ENCODE measurements at regions not wholly inside any gene's neighbourhood (a gene's known extent, or its start where the extent isn't known, plus 50 kb on each side); places are given as distances from the start of the nearest gene placed in this dataset.

DNA sequence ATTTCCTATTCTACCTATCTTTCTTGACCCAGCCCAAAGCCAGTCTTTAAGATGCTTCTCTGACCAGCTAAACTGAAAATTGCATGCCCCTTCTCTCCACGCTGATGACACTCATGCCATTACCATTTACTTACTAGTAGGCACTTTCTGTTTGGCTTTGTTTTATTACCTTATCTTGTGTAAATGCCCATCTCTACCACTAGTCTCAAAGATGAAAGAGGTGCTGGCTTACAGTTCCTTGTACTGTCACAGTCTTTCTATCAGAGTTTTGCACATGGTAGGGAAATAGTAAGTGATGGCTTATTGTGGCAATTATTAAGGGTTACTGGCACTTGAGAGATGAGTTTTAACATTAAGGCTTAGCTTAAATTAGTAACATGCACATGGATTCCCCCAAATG, 352.1 kb downstream of the RBM43 start:
- Histone ChIP-seq H3K27me3 (ENCODE audit: insufficient read depth) (no peaks in the 10 kb centered on the region), H3F3A (replicated peaks; ENCODE audit: low read depth) (no peaks in the 10 kb centered on the region), H3K9me2 (ENCODE audit: insufficient read depth) (peaks cover 14% of the 10 kb centered on the region; the same call in 1 of the 2 replicates), H3K79me2 (replicated peaks; ENCODE audit: insufficient read depth) (no peaks in the 10 kb centered on the region), H3K36me3 (ENCODE audit: insufficient read depth) (no peaks in the 10 kb centered on the region), H3K4me2 (no peak overlapping the region), H3K4me1 (ENCODE audit: insufficient read depth) (peaks cover 4% of the 10 kb centered on the region; the same call in 1 of the 2 replicates), H4K20me1 (replicated peaks; ENCODE audit: insufficient read depth) (no peaks in the 10 kb centered on the region), H3K4me3 (no peak overlapping the region), H3K27ac (ENCODE audit: low read depth) (no peak overlapping the region), H2AFZ (no peak overlapping the region)
- peaks cover 6% of the 10 kb centered on the region; the same call in 2 of the 3 replicates for H3K9me3 Mint-ChIP-seq
- H3K27me3 Mint-ChIP-seq (ENCODE audit: insufficient read depth, low read depth, poor library complexity) = no peaks in the 10 kb centered on the region
- no peak overlapping the region for H3K27ac Mint-ChIP-seq
- peaks cover 9% of the 10 kb centered on the region for H3K4me1 Mint-ChIP-seq
- H3K36me3 Mint-ChIP-seq (ENCODE audit: low read depth) = peaks cover 9% of the 10 kb centered on the region; the same call in 1 of the 3 replicates
- H3K4me3 Mint-ChIP-seq = no peak overlapping the region
- ATAC-seq (peak; percentile 57), DNase-seq (ENCODE audit: low spot score) (peak; percentile 44)
- TF ChIP-seq, protein P1, sequence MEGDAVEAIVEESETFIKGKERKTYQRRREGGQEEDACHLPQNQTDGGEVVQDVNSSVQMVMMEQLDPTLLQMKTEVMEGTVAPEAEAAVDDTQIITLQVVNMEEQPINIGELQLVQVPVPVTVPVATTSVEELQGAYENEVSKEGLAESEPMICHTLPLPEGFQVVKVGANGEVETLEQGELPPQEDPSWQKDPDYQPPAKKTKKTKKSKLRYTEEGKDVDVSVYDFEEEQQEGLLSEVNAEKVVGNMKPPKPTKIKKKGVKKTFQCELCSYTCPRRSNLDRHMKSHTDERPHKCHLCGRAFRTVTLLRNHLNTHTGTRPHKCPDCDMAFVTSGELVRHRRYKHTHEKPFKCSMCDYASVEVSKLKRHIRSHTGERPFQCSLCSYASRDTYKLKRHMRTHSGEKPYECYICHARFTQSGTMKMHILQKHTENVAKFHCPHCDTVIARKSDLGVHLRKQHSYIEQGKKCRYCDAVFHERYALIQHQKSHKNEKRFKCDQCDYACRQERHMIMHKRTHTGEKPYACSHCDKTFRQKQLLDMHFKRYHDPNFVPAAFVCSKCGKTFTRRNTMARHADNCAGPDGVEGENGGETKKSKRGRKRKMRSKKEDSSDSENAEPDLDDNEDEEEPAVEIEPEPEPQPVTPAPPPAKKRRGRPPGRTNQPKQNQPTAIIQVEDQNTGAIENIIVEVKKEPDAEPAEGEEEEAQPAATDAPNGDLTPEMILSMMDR (conservative IDR thresholded peaks at IDR 0.05; ENCODE audit: low read depth in 2 of 2) = peak in 1 of 2 experiments; percentile 53; a peak in 2 of 4 replicates
- no peak for TF ChIP-seq CREB1 (CRISPR knock-in tag; IDR thresholded peaks at IDR 0.05; ENCODE audit: low read depth)
- no peak for TF ChIP-seq NANOG (IDR thresholded peaks at IDR 0.05; ENCODE audit: borderline replicate concordance)

DNA sequence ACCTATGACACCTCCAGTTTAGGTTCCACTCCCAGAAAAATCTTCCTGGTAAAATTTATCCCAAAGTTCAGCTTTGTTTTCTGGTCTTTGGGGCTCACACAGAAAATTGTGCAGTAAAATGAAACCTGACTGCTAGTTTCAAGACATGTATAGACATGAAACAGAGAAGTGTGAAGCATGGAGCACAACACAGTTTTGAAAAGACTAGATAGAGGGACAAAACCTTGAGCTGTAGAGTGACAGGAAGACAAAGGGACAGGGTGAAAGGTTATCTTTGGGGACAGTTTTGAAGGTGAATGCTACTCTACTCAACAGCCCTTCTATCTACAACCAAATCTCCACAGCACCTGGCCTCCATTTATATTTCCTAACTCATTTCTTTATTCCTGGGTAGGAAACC, 352.6 kb downstream of the RBM43 start:
- H3K4me1 Mint-ChIP-seq = peaks cover 9% of the 10 kb centered on the region
- H3K9me2 ChIP-seq (ENCODE audit: insufficient read depth) = peaks cover 8% of the 10 kb centered on the region; the same call in 1 of the 2 replicates
- H3K36me3 Mint-ChIP-seq (ENCODE audit: low read depth) = peaks cover 6% of the 10 kb centered on the region; the same call in 1 of the 3 replicates
- DNase-seq (ENCODE audit: low spot score) (no peak), ATAC-seq (no peak)
- H3K36me3 ChIP-seq (ENCODE audit: insufficient read depth) = no peaks in the 10 kb centered on the region
- H3K27me3 ChIP-seq (ENCODE audit: insufficient read depth) = no peaks in the 10 kb centered on the region
- H3K9me3 Mint-ChIP-seq = peaks cover 6% of the 10 kb centered on the region; the same call in 2 of the 3 replicates
- no peak overlapping the region for H2AFZ ChIP-seq
- no peaks in the 10 kb centered on the region for H3K79me2 ChIP-seq (replicated peaks; ENCODE audit: insufficient read depth)
- no peak overlapping the region for H3K4me3 Mint-ChIP-seq
- no peaks in the 10 kb centered on the region for H3F3A ChIP-seq (replicated peaks; ENCODE audit: low read depth)
- H3K27ac Mint-ChIP-seq = no peak overlapping the region
- H4K20me1 ChIP-seq (replicated peaks; ENCODE audit: insufficient read depth) = no peaks in the 10 kb centered on the region
- H3K4me2 ChIP-seq = no peak overlapping the region
- peaks cover 4% of the 10 kb centered on the region; the same call in 1 of the 2 replicates for H3K4me1 ChIP-seq (ENCODE audit: insufficient read depth)
- H3K4me3 ChIP-seq = no peak overlapping the region
- TF ChIP-seq, protein P2, sequence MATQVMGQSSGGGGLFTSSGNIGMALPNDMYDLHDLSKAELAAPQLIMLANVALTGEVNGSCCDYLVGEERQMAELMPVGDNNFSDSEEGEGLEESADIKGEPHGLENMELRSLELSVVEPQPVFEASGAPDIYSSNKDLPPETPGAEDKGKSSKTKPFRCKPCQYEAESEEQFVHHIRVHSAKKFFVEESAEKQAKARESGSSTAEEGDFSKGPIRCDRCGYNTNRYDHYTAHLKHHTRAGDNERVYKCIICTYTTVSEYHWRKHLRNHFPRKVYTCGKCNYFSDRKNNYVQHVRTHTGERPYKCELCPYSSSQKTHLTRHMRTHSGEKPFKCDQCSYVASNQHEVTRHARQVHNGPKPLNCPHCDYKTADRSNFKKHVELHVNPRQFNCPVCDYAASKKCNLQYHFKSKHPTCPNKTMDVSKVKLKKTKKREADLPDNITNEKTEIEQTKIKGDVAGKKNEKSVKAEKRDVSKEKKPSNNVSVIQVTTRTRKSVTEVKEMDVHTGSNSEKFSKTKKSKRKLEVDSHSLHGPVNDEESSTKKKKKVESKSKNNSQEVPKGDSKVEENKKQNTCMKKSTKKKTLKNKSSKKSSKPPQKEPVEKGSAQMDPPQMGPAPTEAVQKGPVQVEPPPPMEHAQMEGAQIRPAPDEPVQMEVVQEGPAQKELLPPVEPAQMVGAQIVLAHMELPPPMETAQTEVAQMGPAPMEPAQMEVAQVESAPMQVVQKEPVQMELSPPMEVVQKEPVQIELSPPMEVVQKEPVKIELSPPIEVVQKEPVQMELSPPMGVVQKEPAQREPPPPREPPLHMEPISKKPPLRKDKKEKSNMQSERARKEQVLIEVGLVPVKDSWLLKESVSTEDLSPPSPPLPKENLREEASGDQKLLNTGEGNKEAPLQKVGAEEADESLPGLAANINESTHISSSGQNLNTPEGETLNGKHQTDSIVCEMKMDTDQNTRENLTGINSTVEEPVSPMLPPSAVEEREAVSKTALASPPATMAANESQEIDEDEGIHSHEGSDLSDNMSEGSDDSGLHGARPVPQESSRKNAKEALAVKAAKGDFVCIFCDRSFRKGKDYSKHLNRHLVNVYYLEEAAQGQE (IDR thresholded peaks at IDR 0.05; ENCODE audit: unreplicated experiment) = no peak
- TF ChIP-seq, protein P1 (conservative IDR thresholded peaks at IDR 0.05; ENCODE audit: low read depth in 2 of 2) = no peak
- no peak for TF ChIP-seq NANOG (IDR thresholded peaks at IDR 0.05; ENCODE audit: borderline replicate concordance)
- TF ChIP-seq ZNF331 (CRISPR knock-in tag; IDR thresholded peaks at IDR 0.05; ENCODE audit: low read depth) = no peak
- no peak for TF ChIP-seq STAT1 (IDR thresholded peaks at IDR 0.05; ENCODE audit: unreplicated experiment)
- TF ChIP-seq EZH2 (IDR thresholded peaks at IDR 0.05; ENCODE audit: low read depth, unreplicated experiment) = no peak
- no peak overlapping the region for H3K27ac ChIP-seq (ENCODE audit: low read depth)
- no peaks in the 10 kb centered on the region for H3K27me3 Mint-ChIP-seq (ENCODE audit: insufficient read depth, low read depth, poor library complexity)

Data from GM23338 (cell line).